ENCODE measurements at regions not wholly inside any gene's neighbourhood (a gene's known extent, or its start where the extent isn't known, plus 50 kb on each side); places are given as distances from the start of the nearest gene placed in this dataset.

DNA sequence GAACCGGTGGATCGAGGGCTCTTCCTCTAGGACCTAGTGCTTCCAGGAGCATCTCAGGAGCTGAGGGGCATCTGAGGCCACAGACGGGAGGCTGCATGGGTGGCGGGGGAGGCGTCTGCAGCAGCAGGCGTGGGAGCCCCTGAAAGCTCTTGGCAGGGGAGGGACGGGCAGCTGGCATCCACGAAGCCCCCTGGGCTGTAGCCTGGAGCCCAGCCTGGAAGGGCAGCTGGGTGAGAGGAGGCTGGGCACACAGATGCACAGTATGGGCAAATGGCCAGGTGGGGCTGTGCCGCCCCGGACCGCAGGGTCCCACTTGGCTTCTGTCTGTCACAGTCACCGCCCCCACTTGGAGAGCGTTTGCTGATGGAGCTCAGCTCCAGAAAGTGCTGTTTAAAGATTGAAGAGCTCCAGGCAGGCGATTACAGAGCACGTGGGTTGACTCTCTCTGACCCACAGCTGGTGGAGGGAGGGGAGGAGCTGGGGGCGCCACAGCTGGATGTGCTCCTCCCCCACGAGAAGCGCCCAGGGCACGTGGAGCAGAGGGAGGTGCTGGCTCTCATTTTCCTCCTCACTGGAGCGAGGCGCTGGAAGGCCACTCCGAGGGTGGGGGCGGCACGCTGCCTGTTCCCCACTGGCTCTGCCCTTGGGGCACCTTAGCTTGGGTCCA lies 155.0 kb upstream of the C14orf180 start:
- Histone ChIP-seq H3K27ac (no peak overlapping the region), H3K9ac (ENCODE audit: low read depth in 2 of 2, low read length in 2 of 2) (no peak overlapping the region), H3K4me3 (no peak overlapping the region), H3K27me3 (no peaks in the 10 kb centered on the region), H3K9me3 (no peaks in the 10 kb centered on the region), H3K4me1 (no peaks in the 10 kb centered on the region), H3K36me3 (no peaks in the 10 kb centered on the region)
- intact Hi-C loops (cut with DNase I) = no loop called here
- no peak for DNase-seq
- no peak for TF ChIP-seq CTCF (IDR thresholded peaks at IDR 0.05)

DNA sequence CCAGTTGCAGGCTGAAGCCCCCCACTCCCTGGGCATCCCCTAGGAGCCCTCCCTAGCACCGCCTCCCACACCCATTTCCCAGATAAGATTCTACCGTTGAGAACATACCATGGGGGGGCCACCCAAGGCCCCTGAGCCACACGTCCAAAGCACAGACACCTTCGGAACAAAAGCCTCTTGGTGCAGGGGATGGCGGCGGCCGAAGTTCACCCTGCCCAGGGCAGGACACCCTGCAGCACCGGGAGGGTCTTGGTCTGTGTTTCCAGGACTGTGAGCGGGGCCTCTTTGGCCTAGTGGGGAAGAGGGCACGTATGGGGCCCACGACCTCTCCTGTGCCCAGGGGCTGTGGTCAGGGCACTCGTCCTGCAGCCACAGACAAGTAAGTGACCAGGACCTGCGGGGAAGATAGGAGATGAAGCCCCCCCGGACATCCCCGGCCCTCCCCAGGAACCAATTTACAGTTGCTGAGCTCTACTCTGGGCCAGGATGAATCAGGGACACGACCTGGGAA lies 154.3 kb upstream of the C14orf180 start:
- Histone ChIP-seq H3K4me1 (no peaks in the 10 kb centered on the region), H3K9ac (ENCODE audit: low read depth in 2 of 2, low read length in 2 of 2) (no peak overlapping the region), H3K4me3 (no peak overlapping the region), H3K36me3 (no peaks in the 10 kb centered on the region), H3K9me3 (no peaks in the 10 kb centered on the region), H3K27me3 (no peaks in the 10 kb centered on the region), H3K27ac (no peak overlapping the region)
- intact Hi-C loops (cut with DNase I) = no loop called here
- DNase-seq = no peak
- no peak for TF ChIP-seq CTCF (IDR thresholded peaks at IDR 0.05)

- H3K27me3 ChIP-seq = no peaks in the 10 kb centered on the region
- H3K9me3 ChIP-seq = no peaks in the 10 kb centered on the region
- H3K4me1 ChIP-seq = no peaks in the 10 kb centered on the region
- no peak overlapping the region for H3K4me3 ChIP-seq
- no peak for TF ChIP-seq CTCF (IDR thresholded peaks at IDR 0.05)
- intact Hi-C loops (cut with DNase I) = no loop called here
- H3K9ac ChIP-seq (ENCODE audit: low read depth in 2 of 2, low read length in 2 of 2) = no peak overlapping the region
- no peak overlapping the region for H3K27ac ChIP-seq
- H3K36me3 ChIP-seq = no peaks in the 10 kb centered on the region
- no peak for DNase-seq
Measured at GRCh38 chr14:104425763-104426646, 153.6 kb upstream of the C14orf180 start.

- Histone ChIP-seq H3K4me1 (no peaks in the 10 kb centered on the region), H3K36me3 (no peaks in the 10 kb centered on the region), H3K27me3 (no peaks in the 10 kb centered on the region), H3K4me3 (no peak overlapping the region), H3K9ac (ENCODE audit: low read depth in 2 of 2, low read length in 2 of 2) (no peak overlapping the region), H3K9me3 (no peaks in the 10 kb centered on the region), H3K27ac (no peak overlapping the region)
- intact Hi-C loops (cut with DNase I) = no loop called here
- DNase-seq = no peak
- TF ChIP-seq CTCF (IDR thresholded peaks at IDR 0.05) = no peak
Measured at GRCh38 chr14:104427131-104427851, 152.3 kb upstream of the C14orf180 start.

DNA sequence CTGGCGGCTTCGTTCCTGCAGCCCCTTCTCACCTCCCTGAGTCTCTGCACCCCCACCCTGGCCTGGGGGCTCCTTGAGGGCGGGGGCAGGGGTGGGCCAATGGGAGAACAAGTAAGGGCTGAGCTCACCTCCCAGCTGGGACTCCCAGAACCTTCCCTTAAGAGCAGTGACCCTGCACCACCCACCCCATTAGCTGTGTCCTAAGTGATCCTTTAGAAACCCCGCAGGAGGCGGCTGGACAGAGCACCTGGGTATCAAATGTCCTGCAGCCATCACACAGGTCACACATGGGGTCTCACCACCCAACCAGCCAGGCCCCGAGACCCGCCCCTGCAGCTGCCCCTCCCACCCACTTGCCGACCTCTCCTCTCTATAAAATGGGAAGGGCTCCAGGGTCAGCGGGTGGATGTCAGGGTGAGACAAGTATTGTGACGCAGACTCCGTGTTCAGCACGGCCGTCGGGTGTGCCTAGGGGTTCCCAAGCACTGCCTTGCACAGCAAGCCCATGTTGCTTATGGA lies 151.2 kb upstream of the C14orf180 start:
- Histone ChIP-seq H3K36me3 (no peaks in the 10 kb centered on the region), H3K4me1 (no peaks in the 10 kb centered on the region), H3K27me3 (no peaks in the 10 kb centered on the region), H3K9ac (ENCODE audit: low read depth in 2 of 2, low read length in 2 of 2) (no peak overlapping the region), H3K27ac (no peak overlapping the region), H3K9me3 (no peaks in the 10 kb centered on the region), H3K4me3 (no peak overlapping the region)
- no peak for DNase-seq
- TF ChIP-seq CTCF (IDR thresholded peaks at IDR 0.05) = no peak
- intact Hi-C loops (cut with DNase I) = no loop called here
